ENCODE measurements at regions not wholly inside any gene's neighbourhood (a gene's known extent, or its start where the extent isn't known, plus 50 kb on each side); places are given as distances from the start of the nearest gene placed in this dataset.

DNA sequence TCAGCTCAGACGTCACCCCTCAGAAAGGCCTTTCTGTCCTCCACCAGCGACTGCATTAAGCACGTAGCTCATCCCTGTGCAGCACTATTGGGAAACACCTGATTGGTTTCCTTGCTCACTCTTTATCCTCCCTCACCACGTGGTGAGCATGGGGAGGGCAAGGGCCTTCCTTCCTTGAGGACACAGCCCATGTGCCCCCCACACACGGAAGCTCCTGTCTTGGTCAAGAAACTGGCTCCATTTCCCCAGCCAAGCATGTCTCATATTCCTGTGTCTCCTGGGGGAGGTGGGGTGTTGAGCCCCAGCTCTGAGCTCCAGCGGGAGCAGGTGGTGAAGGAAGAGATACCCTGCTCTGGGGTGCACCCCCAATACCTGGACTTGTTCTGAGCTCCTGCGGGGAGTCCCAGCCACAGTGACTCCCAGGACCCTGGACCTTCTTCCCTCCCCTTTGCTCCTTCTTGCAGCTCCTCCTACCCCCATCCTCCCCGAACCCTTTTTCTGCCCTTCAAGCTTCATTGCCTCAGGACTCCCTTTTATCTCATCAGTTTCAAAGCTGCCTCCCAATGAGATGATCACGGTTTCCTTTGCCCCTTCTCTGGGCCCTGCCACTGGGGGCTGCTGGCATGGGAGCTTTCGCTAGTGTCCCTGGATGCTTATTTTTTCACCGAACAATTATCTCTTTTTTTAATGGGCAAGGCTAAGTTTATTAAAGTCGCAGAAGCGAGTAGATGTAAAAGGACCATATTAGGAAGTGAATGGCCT lies 230.1 kb downstream of the TFAP2C start:
- peaks cover 8% of the 10 kb centered on the region for H3K27me3 Mint-ChIP-seq (ENCODE audit: insufficient read depth, low read depth)
- H3K4me3 Mint-ChIP-seq = peak overlapping the region; percentile 70
- Histone ChIP-seq H2AFZ (replicated peaks) (peak overlapping the region; percentile 30), H3K9me3 (ENCODE audit: low read depth) (no peaks in the 10 kb centered on the region), H3K4me3 (peak overlapping the region; percentile 27), H3K4me2 (peak overlapping the region; percentile 69), H3K27me3 (peaks cover 10% of the 10 kb centered on the region), H3K9ac (no peak overlapping the region), H3K4me1 (peaks cover 27% of the 10 kb centered on the region), H3F3A (ENCODE audit: low read depth) (peaks cover 17% of the 10 kb centered on the region), H3K79me2 (ENCODE audit: low read depth) (no peaks in the 10 kb centered on the region), H3K27ac (no peak overlapping the region), H4K20me1 (ENCODE audit: low read depth) (no peaks in the 10 kb centered on the region), H3K36me3 (no peaks in the 10 kb centered on the region)
- H3K36me3 Mint-ChIP-seq = no peaks in the 10 kb centered on the region
- H3K9me3 Mint-ChIP-seq = no peaks in the 10 kb centered on the region
- H3K27ac Mint-ChIP-seq = peak overlapping the region; percentile 95
- DNase-seq (ENCODE audit: low spot score) = no peak
- TF ChIP-seq EZH2 (IDR thresholded peaks at IDR 0.05) (no peak), EZH2phosphoT487 (IDR thresholded peaks at IDR 0.05) (no peak)
- TF ChIP-seq, protein P1, sequence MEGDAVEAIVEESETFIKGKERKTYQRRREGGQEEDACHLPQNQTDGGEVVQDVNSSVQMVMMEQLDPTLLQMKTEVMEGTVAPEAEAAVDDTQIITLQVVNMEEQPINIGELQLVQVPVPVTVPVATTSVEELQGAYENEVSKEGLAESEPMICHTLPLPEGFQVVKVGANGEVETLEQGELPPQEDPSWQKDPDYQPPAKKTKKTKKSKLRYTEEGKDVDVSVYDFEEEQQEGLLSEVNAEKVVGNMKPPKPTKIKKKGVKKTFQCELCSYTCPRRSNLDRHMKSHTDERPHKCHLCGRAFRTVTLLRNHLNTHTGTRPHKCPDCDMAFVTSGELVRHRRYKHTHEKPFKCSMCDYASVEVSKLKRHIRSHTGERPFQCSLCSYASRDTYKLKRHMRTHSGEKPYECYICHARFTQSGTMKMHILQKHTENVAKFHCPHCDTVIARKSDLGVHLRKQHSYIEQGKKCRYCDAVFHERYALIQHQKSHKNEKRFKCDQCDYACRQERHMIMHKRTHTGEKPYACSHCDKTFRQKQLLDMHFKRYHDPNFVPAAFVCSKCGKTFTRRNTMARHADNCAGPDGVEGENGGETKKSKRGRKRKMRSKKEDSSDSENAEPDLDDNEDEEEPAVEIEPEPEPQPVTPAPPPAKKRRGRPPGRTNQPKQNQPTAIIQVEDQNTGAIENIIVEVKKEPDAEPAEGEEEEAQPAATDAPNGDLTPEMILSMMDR (IDR thresholded peaks at IDR 0.05) = no peak
- H3K4me1 Mint-ChIP-seq = peaks cover 46% of the 10 kb centered on the region

DNA sequence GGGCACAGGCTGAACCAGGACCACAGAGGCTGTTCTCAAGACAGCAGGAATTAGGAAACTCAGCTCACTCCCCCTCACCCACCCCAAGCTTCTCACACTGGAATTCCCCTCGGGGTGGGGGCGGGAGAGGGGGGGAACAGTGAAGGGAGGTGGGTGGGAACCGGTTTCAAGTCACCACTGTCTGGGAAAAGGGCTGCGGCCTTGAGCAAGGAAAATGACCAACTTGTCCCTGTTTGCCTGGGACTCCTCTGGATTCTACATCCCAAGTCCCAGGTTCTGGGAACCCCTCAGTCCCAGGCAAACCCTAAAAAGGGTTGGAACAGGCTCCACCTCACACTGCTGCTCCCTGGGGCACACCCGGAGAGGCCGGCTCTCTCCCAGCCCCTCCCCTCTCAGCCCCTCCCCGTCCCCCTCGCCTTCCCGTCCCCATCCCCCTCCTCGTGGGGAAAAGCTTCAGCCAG lies 230.7 kb downstream of the TFAP2C start:
- H3K4me2 ChIP-seq = peak overlapping the region; percentile 69
- peak overlapping the region; percentile 27 for H3K4me3 ChIP-seq
- no peak overlapping the region for H3K9ac ChIP-seq
- H3K9me3 Mint-ChIP-seq = no peaks in the 10 kb centered on the region
- TF ChIP-seq, protein P1 (IDR thresholded peaks at IDR 0.05) = no peak
- no peak for TF ChIP-seq EZH2 (IDR thresholded peaks at IDR 0.05)
- TF ChIP-seq EZH2phosphoT487 (IDR thresholded peaks at IDR 0.05) = no peak
- H3K4me1 Mint-ChIP-seq = peaks cover 46% of the 10 kb centered on the region
- H3K27ac Mint-ChIP-seq = peak overlapping the region; percentile 95
- no peaks in the 10 kb centered on the region for H3K36me3 ChIP-seq
- peaks cover 10% of the 10 kb centered on the region for H3K27me3 ChIP-seq
- no peaks in the 10 kb centered on the region for H3K79me2 ChIP-seq (ENCODE audit: low read depth)
- H3K4me1 ChIP-seq = peaks cover 27% of the 10 kb centered on the region
- H3K27ac ChIP-seq = no peak overlapping the region
- peak; percentile 43 for DNase-seq (ENCODE audit: low spot score)
- H3F3A ChIP-seq (ENCODE audit: low read depth) = peaks cover 17% of the 10 kb centered on the region
- peak overlapping the region; percentile 30 for H2AFZ ChIP-seq (replicated peaks)
- H3K36me3 Mint-ChIP-seq = no peaks in the 10 kb centered on the region
- peaks cover 10% of the 10 kb centered on the region for H3K27me3 Mint-ChIP-seq (ENCODE audit: insufficient read depth, low read depth)
- peak overlapping the region; percentile 70 for H3K4me3 Mint-ChIP-seq
- H3K9me3 ChIP-seq (ENCODE audit: low read depth) = no peaks in the 10 kb centered on the region
- H4K20me1 ChIP-seq (ENCODE audit: low read depth) = no peaks in the 10 kb centered on the region

DNA sequence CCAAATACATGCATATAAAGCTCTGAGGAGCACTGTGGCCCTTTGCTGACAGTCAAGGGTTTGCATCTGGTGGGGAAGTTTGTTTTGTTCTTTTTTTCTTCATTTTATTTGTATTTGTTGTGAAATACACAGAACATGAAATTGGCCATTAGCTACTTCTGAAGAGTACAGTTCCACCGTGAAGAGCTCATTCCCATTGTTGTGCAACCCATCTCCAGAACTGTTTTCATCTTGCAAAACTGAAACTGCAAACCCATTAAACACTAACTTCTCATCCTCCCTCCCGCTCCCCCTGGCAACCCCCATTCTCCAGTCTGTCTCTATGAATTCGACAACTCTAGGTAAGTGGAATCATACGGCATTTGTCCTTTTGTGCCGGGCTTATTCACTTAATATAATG lies 231.3 kb downstream of the TFAP2C start:
- Histone ChIP-seq H3K27ac (no peak overlapping the region), H4K20me1 (ENCODE audit: low read depth) (no peaks in the 10 kb centered on the region), H3F3A (ENCODE audit: low read depth) (peaks cover 17% of the 10 kb centered on the region), H2AFZ (replicated peaks) (peak overlapping the region; percentile 30), H3K4me2 (peak overlapping the region; percentile 69), H3K4me1 (peaks cover 27% of the 10 kb centered on the region), H3K36me3 (no peaks in the 10 kb centered on the region), H3K9ac (no peak overlapping the region), H3K4me3 (no peak overlapping the region), H3K27me3 (peaks cover 10% of the 10 kb centered on the region), H3K79me2 (ENCODE audit: low read depth) (no peaks in the 10 kb centered on the region), H3K9me3 (ENCODE audit: low read depth) (no peaks in the 10 kb centered on the region)
- Mint-ChIP-seq H3K4me1 (peaks cover 52% of the 10 kb centered on the region), H3K27ac (peak overlapping the region; percentile 5), H3K27me3 (ENCODE audit: insufficient read depth, low read depth) (peaks cover 10% of the 10 kb centered on the region), H3K9me3 (no peaks in the 10 kb centered on the region), H3K36me3 (no peaks in the 10 kb centered on the region), H3K4me3 (peak overlapping the region; percentile 9)
- no peak for TF ChIP-seq EZH2 (IDR thresholded peaks at IDR 0.05)
- TF ChIP-seq, protein P1 (IDR thresholded peaks at IDR 0.05) = no peak
- no peak for TF ChIP-seq EZH2phosphoT487 (IDR thresholded peaks at IDR 0.05)
- no peak for DNase-seq (ENCODE audit: low spot score)
